Caco-2 (cell line): ENCODE measurements at regions not wholly inside any gene's neighbourhood (a gene's known extent, or its start where the extent isn't known, plus 50 kb on each side); places are given as distances from the start of the nearest gene placed in this dataset.

Experiments
- BruUV-seq: library from RNA; stranded (reverse); fragments of 400-500 nt; replicated peaks from 2 replicates; lab custom pipeline; 2021; lab: Mats Ljungman, UMichigan
- CTCF ChIA-PET: fragments of 300-600 bp; sonication (Branson Sonifier 250); formaldehyde crosslinking; loops from one replicate; lab custom pipeline; 2022; ENCODE audit warnings: antibody characterized with exemption; lab: Charles Lee
- POLR2A ChIA-PET: fragments of 300-600 bp; sonication (Branson Sonifier 250); formaldehyde crosslinking; loops from one replicate; lab custom pipeline; 2022; ENCODE audit warnings: antibody characterized with exemption; lab: Charles Lee
- DNase-seq, 2 experiments: peaks; one replicate each; pipeline versions ENCODE4 v3.0.0 to v3.0.0-alpha.2; 2020 to 2022
- H3K27me3 ChIP-seq: replicated peaks from 2 replicates; pipeline ENCODE4 v1.6.0; 2011; ENCODE audit warnings: low read length; ENCODE audit not compliant: control insufficient read depth, insufficient read depth
- H3K36me3 ChIP-seq: 2 replicates; pipeline ENCODE4 v1.5.1; 2011; ENCODE audit warnings: low read length; ENCODE audit not compliant: control insufficient read depth, insufficient read depth
- H3K4me1 ChIP-seq: fragments of 250-450 bp; sonication (Bioruptor Pico); 2 replicates; pipeline ENCODE4 v1.5.1; 2020; ENCODE audit warnings: mild to moderate bottlenecking
- H3K4me3 ChIP-seq: 2 replicates; pipeline ENCODE4 v1.5.1; 2011; ENCODE audit warnings: low read depth, mild to moderate bottlenecking, control low read depth, low read length
- H3K9me3 ChIP-seq: fragments of 250-450 bp; sonication (Bioruptor Pico); 2 replicates; pipeline ENCODE4 v1.5.1; 2020; ENCODE audit warnings: mild to moderate bottlenecking, moderate library complexity
- H3K27ac Mint-ChIP-seq: one replicate; pipeline ENCODE4 v1.8.0; 2022; ENCODE audit warnings: mixed read lengths; ENCODE audit not compliant: unreplicated experiment
- H3K27me3 Mint-ChIP-seq: one replicate; pipeline ENCODE4 v1.8.0; 2022; ENCODE audit warnings: mixed read lengths; ENCODE audit not compliant: insufficient read depth, unreplicated experiment
- H3K36me3 Mint-ChIP-seq: one replicate; pipeline ENCODE4 v1.8.0; 2022; ENCODE audit warnings: mild to moderate bottlenecking, mixed read lengths; ENCODE audit not compliant: insufficient read depth, unreplicated experiment
- H3K4me1 Mint-ChIP-seq: one replicate; pipeline ENCODE4 v1.8.0; 2022; ENCODE audit warnings: low read depth, mixed read lengths; ENCODE audit not compliant: unreplicated experiment
- H3K4me3 Mint-ChIP-seq: one replicate; pipeline ENCODE4 v1.8.0; 2022; ENCODE audit warnings: mild to moderate bottlenecking, moderate library complexity, mixed read lengths; ENCODE audit not compliant: unreplicated experiment
- H3K9me3 Mint-ChIP-seq: one replicate; pipeline ENCODE4 v1.8.0; 2022; ENCODE audit warnings: mixed read lengths; ENCODE audit not compliant: unreplicated experiment
- CTCF ChIP-seq, 2 experiments: fragments of 200-600 bp in 1 of 2; IDR thresholded peaks; 1 replicate in 1 of 2; 2 replicates in 1 of 2; pipeline versions ENCODE4 v1.5.1 to v1.8.0; 2011 to 2022; ENCODE audit warnings: antibody characterized with exemption in 1 of 2, control low read depth in 1 of 2, inconsistent platforms in 1 of 2, low read depth in 1 of 2, low read length in 1 of 2, mild to moderate bottlenecking in 1 of 2, moderate library complexity in 1 of 2; ENCODE audit not compliant: insufficient read depth in 1 of 2, severe bottlenecking in 1 of 2, unreplicated experiment in 1 of 2
- intact Hi-C: fragments of 100-400 bp; cut with micrococcal nuclease; formaldehyde crosslinking; loops from one replicate; pipeline ENCODE4 v1.10.0; 2022; ENCODE audit not compliant: unreplicated experiment

- no peak for TF ChIP-seq CTCF (IDR thresholded peaks at IDR 0.05; ENCODE audit: insufficient read depth in 1 of 2, low read depth in 1 of 2, low read length in 1 of 2, severe bottlenecking in 1 of 2, unreplicated experiment in 1 of 2)
- Histone ChIP-seq H3K27me3 (no peaks in the 10 kb centered on the region), H3K4me1 (no peaks in the 10 kb centered on the region), H3K9me3 (no peaks in the 10 kb centered on the region), H3K4me3 (no peak overlapping the region), H3K36me3 (no peaks in the 10 kb centered on the region)
- BruUV-seq: no TSS peak
- no peak overlapping the region for H3K4me3 Mint-ChIP-seq
- intact Hi-C loops: no loop called here
- DNase-seq: no peak
- peaks cover 10% of the 10 kb centered on the region for H3K9me3 Mint-ChIP-seq
- H3K27me3 Mint-ChIP-seq: peaks cover 10% of the 10 kb centered on the region
- H3K27ac Mint-ChIP-seq: no peak overlapping the region
- ChIA-PET POLR2A (no interaction called here), CTCF (no interaction called here)
- H3K4me1 Mint-ChIP-seq: no peaks in the 10 kb centered on the region
- H3K36me3 Mint-ChIP-seq: no peaks in the 10 kb centered on the region
These were observed 153.4 kb downstream of the FBLN2 start for GRCh38 chr3:13702286-13702685.

GRCh38 chr3:13700889-13701288, 152.0 kb downstream of the FBLN2 start:
- no peaks in the 10 kb centered on the region for H3K36me3 ChIP-seq
- Mint-ChIP-seq H3K4me1 (no peaks in the 10 kb centered on the region), H3K4me3 (no peak overlapping the region), H3K36me3 (no peaks in the 10 kb centered on the region), H3K27ac (no peak overlapping the region), H3K9me3 (peaks cover 10% of the 10 kb centered on the region), H3K27me3 (peaks cover 13% of the 10 kb centered on the region)
- CTCF ChIA-PET: interaction anchor here (0.6 kb wide), 1 partner anchor 28 kb away, joined by 3 read pairs; no protein-coding TSS in a partner anchor
- peak in 1 of 2 experiments; percentile 10 for DNase-seq
- POLR2A ChIA-PET: no interaction called here
- no peak overlapping the region for H3K4me3 ChIP-seq
- no peaks in the 10 kb centered on the region for H3K4me1 ChIP-seq
- H3K27me3 ChIP-seq: no peaks in the 10 kb centered on the region
- BruUV-seq: no TSS peak
- H3K9me3 ChIP-seq: no peaks in the 10 kb centered on the region
- TF ChIP-seq CTCF (IDR thresholded peaks at IDR 0.05; ENCODE audit: insufficient read depth in 1 of 2, low read depth in 1 of 2, low read length in 1 of 2, severe bottlenecking in 1 of 2, unreplicated experiment in 1 of 2): no peak
- intact Hi-C loops: loop anchor here (1.0 kb wide), 1 partner anchor 184 kb away; no protein-coding TSS in a partner anchor

- no peaks in the 10 kb centered on the region for H3K36me3 Mint-ChIP-seq
These were observed 151.4 kb downstream of the FBLN2 start for GRCh38 chr3:13700362-13700761.

More at GRCh38 chr3:13700362-13700761, 151.4 kb downstream of the FBLN2 start:
- Mint-ChIP-seq H3K4me1 (no peaks in the 10 kb centered on the region), H3K9me3 (peaks cover 5% of the 10 kb centered on the region), H3K27me3 (peaks cover 11% of the 10 kb centered on the region), H3K27ac (no peak overlapping the region), H3K4me3 (no peak overlapping the region)
- Histone ChIP-seq H3K4me3 (no peak overlapping the region), H3K27me3 (no peaks in the 10 kb centered on the region; the same call in 1 of the 2 replicates), H3K36me3 (no peaks in the 10 kb centered on the region), H3K9me3 (no peaks in the 10 kb centered on the region), H3K4me1 (no peaks in the 10 kb centered on the region)
- intact Hi-C loops: no loop called here
- no peak for TF ChIP-seq CTCF (IDR thresholded peaks at IDR 0.05; ENCODE audit: insufficient read depth in 1 of 2, low read depth in 1 of 2, low read length in 1 of 2, severe bottlenecking in 1 of 2, unreplicated experiment in 1 of 2)
- no TSS peak for BruUV-seq
- ChIA-PET CTCF (no interaction called here), POLR2A (no interaction called here)
- no peak for DNase-seq
